ENCODE measurements at regions not wholly inside any gene's neighbourhood (a gene's known extent, or its start where the extent isn't known, plus 50 kb on each side); places are given as distances from the start of the nearest gene placed in this dataset.

DNA sequence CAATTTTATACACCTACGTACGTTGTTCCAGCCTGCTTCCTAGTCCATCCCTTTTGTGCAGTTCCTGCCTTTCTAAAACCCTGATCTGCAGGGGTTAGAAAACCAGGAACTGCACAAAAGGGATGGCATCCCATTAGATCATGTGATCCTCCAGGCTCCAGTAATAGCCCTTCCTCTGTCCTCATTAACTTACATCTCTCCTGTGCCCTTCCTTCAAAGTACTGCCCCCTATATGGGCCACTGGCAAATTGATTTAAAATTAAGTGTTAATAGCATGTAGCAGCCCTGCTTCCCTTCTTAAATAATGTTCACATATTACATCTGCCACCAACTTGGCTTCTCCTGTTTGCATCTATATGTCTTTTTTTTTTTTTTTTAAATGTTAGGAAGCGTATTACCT lies 61.3 kb upstream of the NXPH2 start:
- no peak for TF ChIP-seq POLR2AphosphoS5 (IDR thresholded peaks at IDR 0.05)
- TF ChIP-seq POLR2A (IDR thresholded peaks at IDR 0.05) = no peak

Measured in upper lobe of left lung (tissue), 4 donors.